SK-N-SH treated with all-trans-retinoic acid at 6 μM for 48 hours (cell line): ENCODE measurements at regions not wholly inside any gene's neighbourhood (a gene's known extent, or its start where the extent isn't known, plus 50 kb on each side); places are given as distances from the start of the nearest gene placed in this dataset.

ENCODE experiments used
- ARNTL ChIP-seq: fragments of 450-650 bp; formaldehyde crosslinking; IDR thresholded peaks from 2 replicates; pipeline ENCODE4 v1.5.0; 2020; ENCODE audit warnings: low read depth, mild to moderate bottlenecking, moderate library complexity, borderline replicate concordance
- ISL1 ChIP-seq: fragments of 250-450 bp; sonication (Bioruptor Pico); IDR thresholded peaks from 2 replicates; pipeline ENCODE4 v2.1.2; 2022; ENCODE audit warnings: mild to moderate bottlenecking, moderate library complexity
- PATZ1 ChIP-seq: fragments of 250-450 bp; sonication (Bioruptor Pico); IDR thresholded peaks from 2 replicates; pipeline ENCODE4 v1.8.0; 2020; ENCODE audit warnings: mild to moderate bottlenecking, moderate library complexity, borderline replicate concordance
- POU6F1 ChIP-seq: fragments of 250-450 bp; sonication (Bioruptor Pico); IDR thresholded peaks from 2 replicates; pipeline ENCODE4 v1.8.0; 2021; ENCODE audit warnings: low read depth, mild to moderate bottlenecking, moderate library complexity, borderline replicate concordance
- RARB ChIP-seq: fragments of 250-450 bp; sonication (Bioruptor Pico); IDR thresholded peaks from 2 replicates; pipeline ENCODE4 v1.8.0; 2021; ENCODE audit warnings: mild to moderate bottlenecking, moderate library complexity
- SNAI2 ChIP-seq: fragments of 250-450 bp; sonication (Bioruptor Pico); IDR thresholded peaks from 2 replicates; pipeline ENCODE4 v1.5.0; 2020; ENCODE audit warnings: mild to moderate bottlenecking, moderate library complexity
- TCF4 ChIP-seq: fragments of 250-450 bp; sonication (Bioruptor Pico); IDR thresholded peaks from 2 replicates; pipeline ENCODE4 v1.8.0; 2021; ENCODE audit warnings: mild to moderate bottlenecking, moderate library complexity, borderline replicate concordance
- TSHZ2 ChIP-seq: fragments of 250-450 bp; sonication (Bioruptor Pico); IDR thresholded peaks from 2 replicates; pipeline ENCODE4 v1.5.0; 2020; ENCODE audit warnings: mild to moderate bottlenecking, moderate library complexity
- ZC3H10 ChIP-seq: fragments of 250-450 bp; sonication (Bioruptor Pico); IDR thresholded peaks from 2 replicates; pipeline ENCODE4 v1.5.1; 2021; ENCODE audit warnings: mild to moderate bottlenecking, moderate library complexity
- ZFP3 ChIP-seq: fragments of 250-450 bp; sonication (Bioruptor Pico); IDR thresholded peaks from 2 replicates; pipeline ENCODE4 v1.5.0; 2020; ENCODE audit warnings: mild to moderate bottlenecking, moderate library complexity
- ZNF70 ChIP-seq: fragments of 450-650 bp; formaldehyde crosslinking; IDR thresholded peaks from 2 replicates; pipeline ENCODE4 v1.5.0; 2020; ENCODE audit warnings: mild to moderate bottlenecking, moderate library complexity
- ZNF8 ChIP-seq: fragments of 450-650 bp; formaldehyde crosslinking; IDR thresholded peaks from 2 replicates; pipeline ENCODE4 v1.5.0; 2020; ENCODE audit warnings: mild to moderate bottlenecking, moderate library complexity
- TF ChIP-seq, protein P1 (sequence below): fragments of 250-450 bp; sonication (Bioruptor Pico); IDR thresholded peaks from 2 replicates; pipeline ENCODE4 v1.5.1; 2020; ENCODE audit warnings: low read depth, mild to moderate bottlenecking, moderate library complexity

GRCh38 chr12:74412606-74413230 lies 124.9 kb upstream of the ATXN7L3B start:
- no peak for TF ChIP-seq ARNTL
- TF ChIP-seq ZC3H10 (CRISPR knock-in tag), result no peak
- TF ChIP-seq TCF4, result no peak
- TF ChIP-seq, protein P1, sequence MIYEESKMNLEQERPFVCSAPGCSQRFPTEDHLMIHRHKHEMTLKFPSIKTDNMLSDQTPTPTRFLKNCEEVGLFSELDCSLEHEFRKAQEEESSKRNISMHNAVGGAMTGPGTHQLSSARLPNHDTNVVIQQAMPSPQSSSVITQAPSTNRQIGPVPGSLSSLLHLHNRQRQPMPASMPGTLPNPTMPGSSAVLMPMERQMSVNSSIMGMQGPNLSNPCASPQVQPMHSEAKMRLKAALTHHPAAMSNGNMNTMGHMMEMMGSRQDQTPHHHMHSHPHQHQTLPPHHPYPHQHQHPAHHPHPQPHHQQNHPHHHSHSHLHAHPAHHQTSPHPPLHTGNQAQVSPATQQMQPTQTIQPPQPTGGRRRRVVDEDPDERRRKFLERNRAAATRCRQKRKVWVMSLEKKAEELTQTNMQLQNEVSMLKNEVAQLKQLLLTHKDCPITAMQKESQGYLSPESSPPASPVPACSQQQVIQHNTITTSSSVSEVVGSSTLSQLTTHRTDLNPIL (CRISPR knock-in tag), result no peak
- TF ChIP-seq SNAI2 (CRISPR knock-in tag), result no peak
- TF ChIP-seq ZNF8 (CRISPR knock-in tag), result no peak
- no peak for TF ChIP-seq PATZ1 (CRISPR knock-in tag)
- no peak for TF ChIP-seq RARB (CRISPR knock-in tag)
- no peak for TF ChIP-seq ISL1
- TF ChIP-seq TSHZ2 (CRISPR knock-in tag), result no peak
- TF ChIP-seq POU6F1, result no peak
- no peak for TF ChIP-seq ZNF70 (CRISPR knock-in tag)
- TF ChIP-seq ZFP3 (CRISPR knock-in tag), result no peak
